ENCODE measurements at regions not wholly inside any gene's neighbourhood (a gene's known extent, or its start where the extent isn't known, plus 50 kb on each side); places are given as distances from the start of the nearest gene placed in this dataset.

GRCh38 chr9:116027511-116027910 is 126.1 kb upstream of the PAPPA start:
- TF ChIP-seq, protein P1, sequence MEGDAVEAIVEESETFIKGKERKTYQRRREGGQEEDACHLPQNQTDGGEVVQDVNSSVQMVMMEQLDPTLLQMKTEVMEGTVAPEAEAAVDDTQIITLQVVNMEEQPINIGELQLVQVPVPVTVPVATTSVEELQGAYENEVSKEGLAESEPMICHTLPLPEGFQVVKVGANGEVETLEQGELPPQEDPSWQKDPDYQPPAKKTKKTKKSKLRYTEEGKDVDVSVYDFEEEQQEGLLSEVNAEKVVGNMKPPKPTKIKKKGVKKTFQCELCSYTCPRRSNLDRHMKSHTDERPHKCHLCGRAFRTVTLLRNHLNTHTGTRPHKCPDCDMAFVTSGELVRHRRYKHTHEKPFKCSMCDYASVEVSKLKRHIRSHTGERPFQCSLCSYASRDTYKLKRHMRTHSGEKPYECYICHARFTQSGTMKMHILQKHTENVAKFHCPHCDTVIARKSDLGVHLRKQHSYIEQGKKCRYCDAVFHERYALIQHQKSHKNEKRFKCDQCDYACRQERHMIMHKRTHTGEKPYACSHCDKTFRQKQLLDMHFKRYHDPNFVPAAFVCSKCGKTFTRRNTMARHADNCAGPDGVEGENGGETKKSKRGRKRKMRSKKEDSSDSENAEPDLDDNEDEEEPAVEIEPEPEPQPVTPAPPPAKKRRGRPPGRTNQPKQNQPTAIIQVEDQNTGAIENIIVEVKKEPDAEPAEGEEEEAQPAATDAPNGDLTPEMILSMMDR (IDR thresholded peaks at IDR 0.05), result no peak
- TF ChIP-seq POLR2A (IDR thresholded peaks at IDR 0.05), result no peak
